ENCODE measurements at regions not wholly inside any gene's neighbourhood (a gene's known extent, or its start where the extent isn't known, plus 50 kb on each side); places are given as distances from the start of the nearest gene placed in this dataset.

DNA sequence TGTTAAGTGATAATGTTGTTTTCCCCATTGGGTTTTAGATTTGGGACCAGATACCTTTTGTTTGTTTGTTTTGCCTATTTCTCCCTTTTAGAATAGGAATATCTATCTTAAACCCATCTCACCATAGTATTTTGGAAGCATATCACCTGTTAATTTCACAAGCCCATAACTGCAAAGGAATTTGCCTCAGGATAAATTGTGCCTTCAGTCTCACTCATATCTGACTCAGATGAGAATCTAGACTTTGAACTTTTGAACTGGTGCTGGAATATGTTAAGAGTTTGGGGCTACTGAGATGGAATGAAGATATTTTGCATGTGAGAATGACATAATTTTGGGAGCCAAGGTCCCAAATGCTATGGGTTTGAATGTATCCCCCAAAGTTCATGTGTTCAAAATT, 607.4 kb downstream of the HACE1 start:
- no peaks in the 10 kb centered on the region for H3K4me1 ChIP-seq (ENCODE audit: low read length)
- H4K20me1 ChIP-seq (ENCODE audit: insufficient read depth, low read length) = no peaks in the 10 kb centered on the region
- TF ChIP-seq EZH2phosphoT487 (IDR thresholded peaks at IDR 0.05; ENCODE audit: low read depth) = no peak
- H3K9me3 ChIP-seq (ENCODE audit: insufficient read depth, low read length) = no peaks in the 10 kb centered on the region
- H3K27me3 ChIP-seq (ENCODE audit: low read depth, low read length) = no peaks in the 10 kb centered on the region
- no peak overlapping the region for H3K27ac ChIP-seq (ENCODE audit: low read length)
- H2AFZ ChIP-seq (ENCODE audit: low read depth, low read length) = no peak overlapping the region
- H3K36me3 ChIP-seq (replicated peaks; ENCODE audit: low read depth, low read length) = no peaks in the 10 kb centered on the region
- no peaks in the 10 kb centered on the region for H3K79me2 ChIP-seq (ENCODE audit: low read length)
- no peak overlapping the region for H3K4me3 ChIP-seq (ENCODE audit: low read length)
- H3K4me2 ChIP-seq (ENCODE audit: low read length) = no peak overlapping the region
- H3K9ac ChIP-seq (ENCODE audit: low read length) = no peak overlapping the region

DNA sequence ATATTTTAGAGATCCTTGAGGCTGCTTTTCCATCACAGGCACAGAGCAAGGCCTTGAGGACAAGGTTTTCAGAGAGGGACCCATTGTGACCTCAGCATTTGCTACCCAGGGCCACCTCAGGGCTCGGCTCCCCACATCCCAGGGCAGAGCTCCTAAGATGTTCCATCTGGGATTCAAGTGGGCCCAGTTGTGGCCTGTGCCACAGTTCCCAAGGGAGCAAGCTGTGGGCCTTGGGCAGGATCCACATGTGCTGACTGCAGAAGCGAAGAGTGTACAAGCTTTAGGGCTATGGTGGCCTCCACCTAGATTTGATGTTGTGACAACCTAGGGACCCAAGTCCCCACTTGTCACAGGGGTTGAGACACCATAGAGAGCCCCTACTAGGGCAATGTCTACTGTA, 608.1 kb downstream of the HACE1 start:
- no peaks in the 10 kb centered on the region for H3K36me3 ChIP-seq (replicated peaks; ENCODE audit: low read depth, low read length)
- no peak for TF ChIP-seq EZH2phosphoT487 (IDR thresholded peaks at IDR 0.05; ENCODE audit: low read depth)
- TF ChIP-seq, protein P1, sequence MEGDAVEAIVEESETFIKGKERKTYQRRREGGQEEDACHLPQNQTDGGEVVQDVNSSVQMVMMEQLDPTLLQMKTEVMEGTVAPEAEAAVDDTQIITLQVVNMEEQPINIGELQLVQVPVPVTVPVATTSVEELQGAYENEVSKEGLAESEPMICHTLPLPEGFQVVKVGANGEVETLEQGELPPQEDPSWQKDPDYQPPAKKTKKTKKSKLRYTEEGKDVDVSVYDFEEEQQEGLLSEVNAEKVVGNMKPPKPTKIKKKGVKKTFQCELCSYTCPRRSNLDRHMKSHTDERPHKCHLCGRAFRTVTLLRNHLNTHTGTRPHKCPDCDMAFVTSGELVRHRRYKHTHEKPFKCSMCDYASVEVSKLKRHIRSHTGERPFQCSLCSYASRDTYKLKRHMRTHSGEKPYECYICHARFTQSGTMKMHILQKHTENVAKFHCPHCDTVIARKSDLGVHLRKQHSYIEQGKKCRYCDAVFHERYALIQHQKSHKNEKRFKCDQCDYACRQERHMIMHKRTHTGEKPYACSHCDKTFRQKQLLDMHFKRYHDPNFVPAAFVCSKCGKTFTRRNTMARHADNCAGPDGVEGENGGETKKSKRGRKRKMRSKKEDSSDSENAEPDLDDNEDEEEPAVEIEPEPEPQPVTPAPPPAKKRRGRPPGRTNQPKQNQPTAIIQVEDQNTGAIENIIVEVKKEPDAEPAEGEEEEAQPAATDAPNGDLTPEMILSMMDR (IDR thresholded peaks at IDR 0.05; ENCODE audit: low read depth, low read length) = no peak
- no peak overlapping the region for H3K4me3 ChIP-seq (ENCODE audit: low read length)
- no peaks in the 10 kb centered on the region for H3K9me3 ChIP-seq (ENCODE audit: insufficient read depth, low read length)
- H2AFZ ChIP-seq (ENCODE audit: low read depth, low read length) = no peak overlapping the region
- H4K20me1 ChIP-seq (ENCODE audit: insufficient read depth, low read length) = no peaks in the 10 kb centered on the region
- no peaks in the 10 kb centered on the region for H3K4me1 ChIP-seq (ENCODE audit: low read length)
- H3K27ac ChIP-seq (ENCODE audit: low read length) = no peak overlapping the region
- no peak overlapping the region for H3K9ac ChIP-seq (ENCODE audit: low read length)
- H3K4me2 ChIP-seq (ENCODE audit: low read length) = no peak overlapping the region
- no peaks in the 10 kb centered on the region for H3K79me2 ChIP-seq (ENCODE audit: low read length)
- no peaks in the 10 kb centered on the region for H3K27me3 ChIP-seq (ENCODE audit: low read depth, low read length)

DNA sequence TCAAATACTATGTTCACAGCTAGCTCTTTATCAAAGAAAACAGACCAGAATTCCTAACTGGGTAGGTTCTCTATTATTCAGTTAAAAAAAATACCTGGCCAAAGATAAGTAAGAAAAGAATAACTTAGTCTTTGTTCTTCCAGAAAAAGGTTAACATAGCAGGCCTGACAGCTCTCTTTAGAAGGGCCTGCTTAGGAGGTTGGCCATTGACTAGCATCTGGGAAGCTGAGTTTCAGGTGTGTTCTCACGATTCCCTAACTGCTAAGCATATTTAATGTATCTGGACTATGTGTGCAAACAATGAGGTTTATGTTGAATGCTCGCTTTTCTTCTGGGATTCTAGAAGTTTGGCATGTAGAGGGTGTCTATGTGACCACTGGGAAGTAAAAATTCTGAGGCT, 618.9 kb downstream of the HACE1 start:
- Histone ChIP-seq H3K79me2 (ENCODE audit: low read length) (no peaks in the 10 kb centered on the region), H3K27me3 (ENCODE audit: low read depth, low read length) (no peaks in the 10 kb centered on the region), H3K4me1 (ENCODE audit: low read length) (no peaks in the 10 kb centered on the region), H3K36me3 (replicated peaks; ENCODE audit: low read depth, low read length) (no peaks in the 10 kb centered on the region), H2AFZ (ENCODE audit: low read depth, low read length) (no peak overlapping the region), H3K27ac (ENCODE audit: low read length) (no peak overlapping the region), H3K4me2 (ENCODE audit: low read length) (no peak overlapping the region), H3K9ac (ENCODE audit: low read length) (no peak overlapping the region), H4K20me1 (ENCODE audit: insufficient read depth, low read length) (no peaks in the 10 kb centered on the region), H3K9me3 (ENCODE audit: insufficient read depth, low read length) (no peaks in the 10 kb centered on the region), H3K4me3 (ENCODE audit: low read length) (no peak overlapping the region)
- TF ChIP-seq, protein P1 (IDR thresholded peaks at IDR 0.05; ENCODE audit: low read depth, low read length) = no peak
- no peak for TF ChIP-seq EZH2phosphoT487 (IDR thresholded peaks at IDR 0.05; ENCODE audit: low read depth)

DNA sequence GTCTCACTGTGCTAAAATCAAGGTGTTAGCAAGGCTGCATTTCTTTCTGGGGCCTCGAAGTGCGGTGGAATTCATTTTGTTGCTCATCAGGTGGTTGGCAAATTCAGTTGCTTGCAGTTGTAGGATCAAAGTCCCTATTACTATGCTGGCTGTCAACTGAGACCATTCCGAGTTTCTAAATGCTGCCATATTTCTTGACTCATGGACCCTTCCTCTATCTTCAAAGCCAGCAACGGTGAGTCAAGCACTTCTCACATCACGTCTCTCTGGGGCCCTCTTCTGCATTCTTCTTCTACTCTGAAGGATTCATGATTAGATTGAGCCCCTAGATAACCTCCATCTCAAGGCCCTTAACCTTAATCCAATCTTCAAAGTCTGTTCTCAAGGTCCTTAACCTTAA, 619.7 kb downstream of the HACE1 start:
- H3K79me2 ChIP-seq (ENCODE audit: low read length) = no peaks in the 10 kb centered on the region
- no peak overlapping the region for H3K4me3 ChIP-seq (ENCODE audit: low read length)
- TF ChIP-seq, protein P1 (IDR thresholded peaks at IDR 0.05; ENCODE audit: low read depth, low read length) = no peak
- no peak for TF ChIP-seq EZH2phosphoT487 (IDR thresholded peaks at IDR 0.05; ENCODE audit: low read depth)
- no peak overlapping the region for H2AFZ ChIP-seq (ENCODE audit: low read depth, low read length)
- H4K20me1 ChIP-seq (ENCODE audit: insufficient read depth, low read length) = no peaks in the 10 kb centered on the region
- H3K36me3 ChIP-seq (replicated peaks; ENCODE audit: low read depth, low read length) = no peaks in the 10 kb centered on the region
- no peak overlapping the region for H3K9ac ChIP-seq (ENCODE audit: low read length)
- no peaks in the 10 kb centered on the region for H3K4me1 ChIP-seq (ENCODE audit: low read length)
- no peaks in the 10 kb centered on the region for H3K27me3 ChIP-seq (ENCODE audit: low read depth, low read length)
- H3K27ac ChIP-seq (ENCODE audit: low read length) = no peak overlapping the region
- no peak overlapping the region for H3K4me2 ChIP-seq (ENCODE audit: low read length)
- H3K9me3 ChIP-seq (ENCODE audit: insufficient read depth, low read length) = no peaks in the 10 kb centered on the region

DNA sequence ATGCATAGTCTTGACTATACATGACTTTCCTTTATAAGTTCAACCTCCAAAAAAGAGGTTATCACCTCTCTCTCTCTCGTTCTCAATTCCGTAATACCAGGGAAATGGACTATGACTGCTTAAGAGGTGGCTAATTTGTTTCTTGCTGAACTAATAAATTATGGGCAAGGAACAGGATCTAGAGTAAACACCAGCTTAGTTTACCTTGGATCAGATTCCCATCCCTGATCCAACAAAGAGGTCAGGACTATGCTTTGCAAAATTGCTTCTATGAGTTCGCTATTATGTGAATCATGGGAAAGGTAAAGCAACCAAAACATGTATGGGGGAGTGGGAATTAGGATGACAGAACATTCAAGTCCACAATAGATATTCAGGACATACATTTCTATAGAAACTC, 630.7 kb downstream of the HACE1 start:
- Histone ChIP-seq H3K27me3 (ENCODE audit: low read depth, low read length) (no peaks in the 10 kb centered on the region), H3K9me3 (ENCODE audit: insufficient read depth, low read length) (no peaks in the 10 kb centered on the region), H3K79me2 (ENCODE audit: low read length) (no peaks in the 10 kb centered on the region), H2AFZ (ENCODE audit: low read depth, low read length) (no peak overlapping the region), H3K4me1 (ENCODE audit: low read length) (no peaks in the 10 kb centered on the region), H3K9ac (ENCODE audit: low read length) (no peak overlapping the region), H3K36me3 (replicated peaks; ENCODE audit: low read depth, low read length) (no peaks in the 10 kb centered on the region), H3K27ac (ENCODE audit: low read length) (no peak overlapping the region), H3K4me3 (ENCODE audit: low read length) (no peak overlapping the region), H4K20me1 (ENCODE audit: insufficient read depth, low read length) (no peaks in the 10 kb centered on the region), H3K4me2 (ENCODE audit: low read length) (no peak overlapping the region)
- TF ChIP-seq EZH2phosphoT487 (IDR thresholded peaks at IDR 0.05; ENCODE audit: low read depth) = no peak
- TF ChIP-seq, protein P1 (IDR thresholded peaks at IDR 0.05; ENCODE audit: low read depth, low read length) = no peak
